ENCODE measurements at regions not wholly inside any gene's neighbourhood (a gene's known extent, or its start where the extent isn't known, plus 50 kb on each side); places are given as distances from the start of the nearest gene placed in this dataset.
A peak's percentile ranks its signal among the peaks of the same experiment; 100 is the strongest.

DNA sequence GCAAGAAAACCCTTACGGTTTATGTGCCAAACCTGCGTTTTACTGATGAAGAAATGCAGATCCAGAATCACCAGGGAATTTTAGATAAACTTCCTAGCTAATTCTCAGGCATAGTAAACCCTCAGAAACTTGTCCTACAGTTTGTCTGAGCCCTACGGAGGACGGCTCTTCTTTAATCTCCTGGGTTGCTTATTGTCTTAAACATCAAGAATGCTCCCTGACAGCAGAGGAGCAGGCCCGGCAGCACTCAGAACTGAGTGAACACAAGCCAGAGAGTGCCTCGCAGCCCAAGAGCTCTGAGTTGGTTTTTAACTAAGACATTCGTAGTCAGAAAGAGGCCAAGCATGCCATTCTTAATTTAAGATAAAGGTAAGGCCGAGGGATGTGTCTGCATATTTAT, 114.7 kb upstream of the ERCC6L2 start:
- FAIRE-seq (no peak), DNase-seq (ENCODE audit: low spot score) (no peak)

DNA sequence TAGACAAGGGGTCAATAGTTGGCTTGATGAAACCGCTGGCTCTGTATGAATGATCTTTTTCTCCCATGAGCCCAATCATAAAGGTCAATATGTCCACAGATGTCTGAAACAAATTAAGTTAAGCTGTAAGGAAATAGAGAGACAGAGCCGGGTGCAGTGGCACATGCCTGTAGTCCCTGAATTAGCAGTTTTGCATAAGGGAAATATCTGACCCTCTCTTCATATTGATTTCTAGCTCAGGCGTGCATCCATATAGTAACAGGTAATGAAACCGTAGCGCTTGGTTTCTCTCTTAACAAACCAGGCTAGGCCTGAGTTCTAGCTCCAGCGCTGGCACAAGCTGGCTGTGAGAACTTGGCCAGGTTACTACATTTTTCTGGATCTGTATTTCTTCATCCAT, 118.1 kb upstream of the ERCC6L2 start:
- FAIRE-seq (no peak), DNase-seq (ENCODE audit: low spot score) (no peak)

DNA sequence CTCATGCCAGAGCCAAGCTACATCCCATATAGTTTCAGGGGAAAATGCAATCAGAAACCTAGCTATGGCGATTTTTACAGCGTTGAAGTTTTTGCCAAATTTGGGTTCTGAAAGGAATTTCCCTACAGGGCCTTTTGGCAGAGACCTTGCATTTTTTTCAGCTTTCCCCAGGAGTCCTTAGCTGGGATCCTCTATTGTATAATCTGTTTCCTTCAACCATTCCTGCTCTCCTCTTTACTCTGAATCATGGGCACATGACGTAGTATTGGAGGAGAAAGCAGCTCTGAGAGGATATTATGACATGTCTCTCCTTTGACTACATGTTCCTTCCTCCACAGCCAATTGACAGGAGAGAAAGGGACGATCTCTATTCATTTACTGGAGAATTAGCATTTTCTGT, 118.5 kb upstream of the ERCC6L2 start:
- FAIRE-seq, result no peak
- DNase-seq (ENCODE audit: low spot score), result no peak

DNA sequence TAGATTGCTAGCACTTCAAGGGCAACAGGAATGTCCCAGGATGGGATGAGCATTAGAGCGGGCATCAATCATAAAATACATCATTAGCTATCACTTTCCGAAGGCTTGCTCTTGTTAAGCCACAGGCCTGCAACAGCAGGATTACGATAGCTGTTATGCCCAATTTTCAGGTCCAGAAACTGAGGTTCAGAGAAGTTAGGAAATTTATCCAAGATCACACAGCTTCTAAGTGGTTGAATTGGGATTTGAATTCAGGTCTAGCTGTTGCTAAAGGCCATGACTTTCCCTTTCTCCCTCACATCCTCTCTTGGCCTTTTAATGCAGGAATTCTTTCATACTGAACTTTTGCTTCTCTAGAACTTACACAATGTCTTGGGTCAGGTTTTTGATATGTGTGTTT, 119.4 kb upstream of the ERCC6L2 start:
- no peak for FAIRE-seq

DNA sequence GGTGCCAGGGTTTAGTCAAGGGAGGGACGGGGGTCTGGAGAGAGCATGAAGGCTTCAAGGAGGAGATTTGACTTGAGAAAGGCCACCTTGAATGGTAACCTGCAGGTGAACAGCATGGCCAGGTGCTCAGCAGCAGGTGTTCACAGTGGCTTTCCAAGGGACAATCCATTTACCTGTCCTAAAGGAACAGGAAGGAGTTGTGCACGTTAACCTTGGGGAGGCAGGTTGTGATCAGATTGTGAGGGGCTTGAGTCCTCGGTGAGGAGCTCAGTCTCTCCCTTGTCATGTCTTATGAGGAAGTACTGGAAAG, 120.1 kb upstream of the ERCC6L2 start:
- no peak for FAIRE-seq

More for the DNA sequence above, 119.4 kb upstream of the ERCC6L2 start:
- no peak for DNase-seq (ENCODE audit: low spot score)

DNA sequence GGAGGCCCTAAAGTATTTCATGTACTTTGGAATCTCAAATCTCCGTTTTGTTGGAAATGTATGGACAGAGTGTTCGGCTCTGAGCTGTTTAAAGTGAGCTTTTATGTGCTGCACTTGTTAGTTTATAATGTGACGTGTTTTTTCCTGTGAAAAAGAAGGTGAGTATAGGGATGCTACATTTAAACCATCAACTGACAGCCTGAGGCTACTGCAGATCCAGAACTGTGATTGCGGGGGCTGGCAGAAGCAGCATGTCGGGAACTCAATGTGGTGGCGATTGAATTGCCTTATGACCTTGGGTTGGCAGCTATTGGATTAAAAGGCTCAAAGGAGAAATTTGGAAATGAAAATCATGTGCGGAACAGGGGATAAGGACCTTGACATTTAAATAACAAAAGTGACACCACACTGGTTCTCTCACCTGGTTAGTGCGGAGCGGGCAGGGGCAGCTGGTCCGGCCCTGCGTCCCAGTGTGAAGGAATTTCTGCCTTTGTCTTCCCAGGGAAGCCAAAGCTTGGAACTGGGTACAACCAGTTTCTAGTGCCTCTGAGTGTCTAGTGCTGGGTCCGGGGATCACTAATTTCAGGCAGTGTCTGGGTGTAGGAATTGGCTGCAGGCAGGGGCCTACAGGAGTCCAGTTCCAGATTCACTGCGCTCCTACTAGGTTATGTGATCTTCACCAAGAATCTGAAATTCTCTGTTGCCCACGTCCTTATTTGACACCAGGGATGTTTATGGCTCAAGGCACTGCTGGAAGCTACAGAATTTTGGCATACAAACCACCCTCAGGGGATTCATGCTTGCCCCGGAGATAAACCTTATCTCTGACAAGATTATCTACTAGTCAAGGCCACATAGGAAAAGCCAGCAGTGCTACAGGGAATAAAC, 120.7 kb upstream of the ERCC6L2 start:
- FAIRE-seq (no peak), DNase-seq (ENCODE audit: low spot score) (no peak)

More for the DNA sequence above, 120.1 kb upstream of the ERCC6L2 start:
- no peak for DNase-seq (ENCODE audit: low spot score)

DNA sequence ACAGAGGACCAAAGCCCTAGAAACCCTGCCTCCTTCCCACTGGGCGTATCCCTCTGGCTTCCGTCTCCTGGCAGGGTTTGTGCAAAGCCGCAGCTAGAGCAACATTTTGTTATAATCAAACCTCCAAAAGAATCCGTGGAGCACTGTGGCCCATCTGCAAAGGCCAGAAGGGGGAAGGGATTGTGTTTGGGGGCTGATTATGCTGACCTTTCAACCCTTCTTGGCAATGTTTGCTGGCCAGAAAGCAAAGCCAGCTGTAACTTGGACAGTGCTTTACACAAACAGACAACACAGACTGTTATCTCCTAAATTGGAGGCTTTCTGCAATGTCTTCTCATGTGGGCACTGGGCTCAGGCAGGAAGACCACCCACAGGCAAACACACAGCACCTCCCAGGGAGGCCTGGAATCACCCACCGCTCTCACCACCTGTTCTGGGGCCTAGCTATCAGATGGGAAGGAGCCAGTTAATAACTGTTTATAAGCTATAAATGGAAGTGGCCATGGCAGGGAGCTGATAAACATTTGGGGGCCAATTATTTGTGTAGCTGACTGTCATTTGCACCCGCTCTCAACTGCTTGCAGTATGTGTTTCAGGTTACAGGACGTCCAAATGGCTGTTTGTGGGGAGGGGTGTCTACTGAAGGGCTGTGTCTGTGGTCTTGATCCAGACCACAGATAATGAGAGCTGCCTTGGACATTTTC, 121.6 kb upstream of the ERCC6L2 start:
- DNase-seq (ENCODE audit: low spot score), result no peak
- no peak for FAIRE-seq

DNA sequence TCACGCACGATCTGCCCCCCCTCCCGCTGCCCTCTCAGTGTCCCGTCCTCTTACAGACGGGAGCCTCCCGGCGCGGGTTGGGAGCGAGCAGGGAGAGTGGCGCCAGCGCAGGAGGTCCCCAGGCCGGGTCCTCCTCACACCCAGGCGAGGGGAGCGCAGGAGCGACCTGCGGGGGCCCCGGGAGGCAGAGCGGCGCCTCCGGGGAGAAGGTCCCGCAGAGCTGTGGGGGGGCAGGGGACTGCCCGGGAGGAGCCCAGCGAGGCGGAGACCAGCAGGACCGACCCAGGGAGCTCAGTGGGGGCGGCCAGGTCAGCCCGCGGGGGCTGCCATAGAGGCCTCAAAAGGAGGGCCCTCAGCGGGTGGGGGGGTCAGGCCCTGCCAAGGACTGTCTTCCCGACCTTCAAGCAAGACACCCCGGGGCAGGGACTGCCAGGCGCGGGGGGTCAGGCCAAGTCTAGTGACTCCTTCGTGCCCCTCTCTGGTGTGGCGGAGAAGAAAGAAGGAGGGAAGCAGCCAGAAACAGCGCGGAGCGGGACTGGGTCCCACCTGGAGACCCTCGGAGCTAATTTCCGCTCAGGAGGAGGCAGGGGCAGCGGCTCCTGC, 123.3 kb upstream of the ERCC6L2 start:
- no peak for FAIRE-seq
- no peak for DNase-seq (ENCODE audit: low spot score)

DNA sequence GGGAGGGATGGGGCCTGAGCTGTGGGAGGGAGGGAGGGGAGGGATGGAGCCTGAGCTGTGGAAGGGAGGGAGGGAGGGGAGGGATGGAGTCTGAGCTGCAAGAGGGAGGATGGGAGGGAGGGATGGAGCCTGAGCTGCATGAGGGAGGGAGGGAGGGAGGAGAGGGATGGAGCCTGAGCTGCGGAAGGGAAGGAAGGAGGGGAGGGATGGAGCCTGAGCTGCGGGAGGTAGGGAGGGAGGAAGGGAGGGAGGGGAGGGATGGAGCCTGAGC, 124.0 kb upstream of the ERCC6L2 start:
- FAIRE-seq, result peak; percentile 84
- no peak for DNase-seq (ENCODE audit: low spot score)

DNA sequence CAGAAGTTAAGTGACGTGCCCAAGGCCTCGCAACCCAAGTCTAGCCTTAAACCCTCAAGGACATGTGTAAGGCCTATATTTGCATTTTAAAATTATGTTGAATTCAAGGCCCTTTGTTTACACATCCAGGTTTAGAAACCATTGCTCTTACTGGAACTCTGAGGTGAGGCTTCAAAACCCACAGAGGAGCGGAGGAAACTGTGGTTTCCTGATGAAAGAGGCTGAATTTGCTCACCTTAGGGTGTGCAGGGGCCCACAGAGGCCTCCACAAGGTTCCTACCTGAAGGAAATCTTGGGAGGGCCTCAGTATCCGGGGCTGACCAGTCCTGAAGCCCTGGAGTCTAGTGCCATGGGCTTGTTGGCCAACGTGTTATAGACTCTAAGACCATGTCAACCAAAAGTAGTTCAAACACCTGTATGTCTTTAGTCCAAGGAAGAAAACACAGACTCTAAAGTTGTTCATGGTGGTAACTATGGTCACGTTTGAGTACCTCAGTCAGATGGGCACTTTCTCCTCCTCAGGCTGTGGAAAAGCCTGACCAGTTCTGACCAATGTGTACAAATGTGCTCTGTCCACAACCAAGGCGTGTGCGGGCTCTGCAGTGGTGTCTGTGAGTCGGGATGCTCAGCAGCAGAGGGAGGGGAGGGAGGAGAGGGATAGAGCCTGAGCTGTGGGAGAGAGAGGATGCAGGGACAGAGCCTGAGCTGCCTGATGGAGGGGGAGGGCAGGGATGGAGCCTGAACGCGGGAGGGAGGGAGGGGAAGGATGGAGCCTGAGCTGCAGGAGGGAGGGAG, 124.6 kb upstream of the ERCC6L2 start:
- DNase-seq (ENCODE audit: low spot score), result no peak
- FAIRE-seq, result no peak

DNA sequence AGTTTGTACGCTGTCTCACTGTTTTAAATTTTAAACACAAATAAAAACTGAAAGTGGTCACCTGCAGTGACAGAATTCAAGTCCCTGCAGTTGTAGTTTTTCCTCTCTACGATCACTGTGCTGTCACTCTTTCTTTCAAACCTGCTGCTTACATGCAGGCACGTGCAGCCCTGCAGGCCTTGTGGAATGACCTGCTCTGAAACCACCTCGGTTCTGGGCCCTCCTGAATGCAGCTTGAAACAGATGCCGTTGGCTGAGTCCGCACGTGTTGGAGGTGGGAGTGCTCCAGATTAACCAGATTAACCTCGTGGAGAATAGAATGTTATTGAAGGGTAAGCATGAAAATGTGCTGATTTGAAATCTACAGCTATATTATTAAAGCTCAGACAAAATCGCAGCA, 126.0 kb upstream of the ERCC6L2 start:
- no peak for FAIRE-seq
- no peak for DNase-seq (ENCODE audit: low spot score)

DNA sequence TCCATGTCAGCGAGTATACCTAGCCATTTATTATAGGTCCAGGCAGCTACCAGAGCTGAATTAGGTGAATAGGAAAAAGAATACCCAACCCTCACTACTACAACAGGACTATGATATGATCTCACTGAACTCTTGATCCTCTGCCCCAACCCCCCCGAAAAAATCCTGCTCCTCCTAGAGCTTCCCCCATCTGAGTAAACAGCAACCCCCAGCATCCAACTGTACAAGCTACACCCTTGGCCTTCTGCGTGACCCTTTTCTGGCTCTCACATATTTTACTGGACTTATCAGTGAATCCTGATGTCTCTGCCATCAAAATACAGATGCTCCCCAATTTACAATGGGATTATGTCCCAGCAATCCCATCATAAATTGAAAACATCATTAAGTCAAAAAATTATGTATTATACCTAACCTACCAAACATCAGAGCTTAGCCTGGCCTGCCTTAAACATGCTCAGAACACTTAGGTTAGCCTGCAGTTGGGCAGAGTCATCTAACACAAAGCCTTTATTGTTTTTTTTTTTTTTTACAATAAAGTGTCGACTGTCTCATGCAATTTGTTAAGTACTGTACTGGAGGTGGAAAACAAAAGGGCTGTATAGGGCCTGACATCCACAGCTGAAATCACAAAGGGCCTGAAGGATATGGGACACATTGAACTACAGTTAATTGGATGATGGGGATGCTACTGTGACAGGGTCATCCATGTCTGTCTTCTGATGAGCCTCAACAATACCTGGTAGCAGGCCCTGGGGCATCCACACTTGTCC, 128.9 kb upstream of the ERCC6L2 start:
- FAIRE-seq (no peak), DNase-seq (ENCODE audit: low spot score) (no peak)

DNA sequence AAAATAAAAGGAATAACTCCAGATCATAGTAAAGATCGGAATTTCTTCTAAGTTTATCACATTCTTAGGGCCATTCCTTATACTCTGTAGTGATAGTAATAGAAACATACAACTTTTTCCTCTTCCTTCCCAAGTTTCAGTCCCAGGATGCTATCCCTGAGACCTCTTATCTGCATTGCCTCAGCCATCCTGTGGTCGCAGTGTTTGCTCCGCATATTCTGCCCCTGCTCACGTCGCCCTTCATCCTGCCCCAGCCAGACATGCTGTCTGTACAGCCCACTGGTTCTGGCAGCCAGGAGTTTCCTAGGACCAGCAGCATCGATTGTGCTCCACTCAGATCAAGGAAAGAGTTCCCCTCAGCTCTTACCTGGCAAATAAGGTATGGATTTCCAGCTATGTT, 132.7 kb upstream of the ERCC6L2 start:
- DNase-seq (ENCODE audit: low spot score) (no peak), FAIRE-seq (no peak)

DNA sequence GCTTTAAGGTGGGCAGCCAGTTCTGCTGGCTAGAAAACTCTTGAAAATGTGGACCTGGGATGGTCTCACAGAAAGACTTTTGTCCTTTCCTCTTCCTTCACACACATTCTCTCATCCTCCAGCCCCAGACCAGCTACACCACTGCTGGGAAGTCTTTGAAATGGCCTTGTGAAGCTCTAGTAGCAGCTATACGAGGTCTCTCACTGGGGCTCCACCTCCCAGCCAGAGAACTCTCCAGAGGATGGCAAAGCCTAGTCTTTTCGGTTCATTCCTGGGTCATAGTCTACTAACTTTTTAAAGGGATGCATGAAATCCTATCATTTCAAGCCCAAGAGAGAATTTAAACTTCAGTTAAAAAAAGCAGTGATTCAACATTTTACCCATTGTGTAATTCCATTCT, 133.9 kb upstream of the ERCC6L2 start:
- DNase-seq (ENCODE audit: low spot score), result no peak
- no peak for FAIRE-seq

DNA sequence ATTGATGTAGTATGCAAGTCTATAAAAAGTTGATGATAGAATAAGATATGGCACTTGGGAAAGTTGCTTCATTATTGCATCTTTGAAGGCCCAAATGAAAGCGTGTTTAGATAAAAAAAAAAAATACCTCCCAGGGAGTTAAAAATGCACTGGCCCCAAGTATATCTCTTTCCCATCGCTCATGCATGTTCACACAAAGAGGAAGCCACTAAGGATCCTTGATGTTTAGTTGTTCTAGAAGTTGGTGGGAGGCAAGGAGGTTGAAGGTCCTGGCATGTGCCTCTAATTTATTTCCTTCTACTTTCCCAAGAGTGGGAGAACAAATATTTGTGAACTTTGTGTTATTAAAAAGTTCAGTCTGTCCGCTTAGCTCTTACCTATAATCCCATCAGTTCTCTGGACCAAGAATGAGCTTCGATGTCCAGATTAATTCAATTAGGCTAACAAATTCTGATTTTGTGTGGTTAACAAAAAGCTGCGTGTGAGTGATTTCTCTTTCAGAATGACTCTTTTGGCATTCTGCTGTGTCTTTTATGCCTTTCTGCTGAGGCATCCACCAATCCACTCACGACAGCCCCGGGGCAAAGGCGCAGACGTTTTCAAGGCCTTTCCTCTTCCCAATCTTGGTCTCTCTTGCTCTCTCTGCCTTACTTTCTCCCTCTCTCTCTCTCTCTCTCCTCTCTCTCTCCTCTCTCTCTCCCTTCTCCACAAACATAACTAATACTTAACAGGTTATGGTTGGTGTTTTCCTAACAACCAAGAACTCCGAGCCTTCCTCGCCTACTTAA, 135.1 kb upstream of the ERCC6L2 start:
- no peak for FAIRE-seq
- DNase-seq (ENCODE audit: low spot score), result no peak

DNA sequence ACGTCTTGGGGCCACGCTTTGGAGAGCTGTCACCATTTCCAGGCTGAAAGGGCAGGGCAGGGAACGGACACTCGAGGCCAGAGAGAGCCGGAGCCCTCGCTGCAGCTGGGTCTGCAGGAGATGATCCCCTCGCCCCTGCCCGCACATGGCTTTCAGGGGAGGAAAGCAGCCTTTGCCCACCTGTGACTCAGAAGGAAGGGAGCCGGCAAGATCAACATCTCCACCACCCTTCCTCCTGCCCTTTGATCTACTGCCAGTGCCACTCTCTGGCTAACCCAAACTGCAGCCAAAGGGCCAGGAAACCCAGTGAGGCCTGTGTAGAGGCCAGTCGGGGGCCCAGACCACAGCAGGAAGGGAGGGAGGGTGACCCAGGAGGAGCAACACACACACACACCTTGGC, 137.1 kb upstream of the ERCC6L2 start:
- FAIRE-seq (no peak), DNase-seq (ENCODE audit: low spot score) (no peak)

DNA sequence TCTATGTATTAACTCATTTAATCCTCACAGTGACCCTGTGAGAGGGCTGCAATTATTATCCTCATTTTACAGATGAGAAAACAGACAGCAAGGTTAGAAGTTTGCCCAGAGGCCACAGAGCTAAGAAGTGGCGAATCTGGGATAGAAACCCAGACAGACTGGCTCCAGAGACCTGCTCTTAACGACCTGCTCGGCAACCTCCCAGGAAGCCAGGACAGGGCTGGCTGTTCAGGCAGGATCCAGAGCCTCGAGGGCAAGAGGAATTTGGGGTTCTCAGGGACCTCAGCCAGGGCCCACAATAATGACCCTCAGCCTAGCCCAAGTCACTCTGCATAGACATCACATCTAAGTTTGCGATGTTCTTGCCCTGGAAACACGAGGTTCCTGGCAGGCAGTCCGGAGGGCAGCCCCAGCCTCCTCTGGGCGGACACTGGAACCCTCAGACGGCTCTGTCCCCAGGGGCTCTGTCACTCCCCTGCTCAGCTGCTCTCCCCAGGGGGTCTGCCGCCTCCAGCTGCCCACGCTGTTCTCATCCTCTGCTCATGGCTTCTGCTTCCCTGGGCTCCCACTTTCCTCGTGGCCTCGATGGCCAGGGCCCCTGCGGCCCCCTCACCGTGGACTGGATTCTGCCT, 138.5 kb upstream of the ERCC6L2 start:
- DNase-seq (ENCODE audit: low spot score) (no peak), FAIRE-seq (no peak)

DNA sequence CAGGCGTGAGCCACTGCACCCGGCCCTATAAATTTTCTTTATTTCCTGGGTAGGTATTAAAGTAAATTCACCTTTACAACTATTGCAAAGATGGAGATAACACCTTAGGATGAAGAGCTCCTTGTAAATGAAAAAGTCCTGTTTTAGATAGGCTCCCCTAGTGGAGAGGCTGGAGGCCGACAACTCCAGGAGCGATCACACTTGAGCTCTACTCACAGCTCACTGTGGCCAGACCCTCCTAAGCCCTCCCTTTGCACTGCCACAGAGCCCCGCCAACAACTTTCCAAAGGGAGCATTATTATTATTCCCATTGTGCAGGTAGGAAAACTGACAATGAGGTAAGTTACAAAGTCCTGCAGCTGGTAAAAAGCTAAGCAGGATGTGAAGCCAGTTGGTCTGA, 139.1 kb upstream of the ERCC6L2 start:
- no peak for FAIRE-seq
- no peak for DNase-seq (ENCODE audit: low spot score)

DNA sequence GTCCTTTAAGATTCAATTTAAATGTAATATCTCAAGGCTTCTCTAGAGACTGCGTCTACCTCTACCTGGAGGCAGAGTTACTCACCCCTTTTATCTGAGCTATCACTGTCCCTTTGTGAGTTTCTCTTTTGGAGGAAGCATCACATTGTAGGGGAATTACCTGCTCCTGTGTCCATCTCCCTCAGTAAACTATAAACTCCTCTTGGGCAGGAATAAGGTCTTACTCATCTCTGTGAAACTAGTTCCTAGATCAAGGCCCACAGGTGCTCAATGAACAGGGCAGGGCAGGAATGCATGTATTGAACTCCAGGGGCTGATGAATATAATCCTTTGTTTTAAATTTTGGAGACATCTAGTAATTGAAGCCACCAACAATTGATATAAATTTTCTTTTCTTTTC, 139.8 kb upstream of the ERCC6L2 start:
- FAIRE-seq, result no peak
- no peak for DNase-seq (ENCODE audit: low spot score)

All from urothelium cell line (cell line).